K562 (cell line): ENCODE measurements at regions not wholly inside any gene's neighbourhood (a gene's known extent, or its start where the extent isn't known, plus 50 kb on each side); places are given as distances from the start of the nearest gene placed in this dataset.

ENCODE experiments used
- ATAC-seq: fragments of 200-7000 bp; cut with Tn5 transposase; 3 replicates; pipeline ENCODE4 v1.9.1; 2020; ENCODE audit warnings: moderate library complexity
- BruUV-seq: library from RNA; stranded (reverse); fragments of 400-500 nt; replicated peaks from 2 replicates; lab custom pipeline; 2021; lab: Mats Ljungman, UMichigan
- CTCF ChIA-PET: fragments of 300-600 bp; formaldehyde crosslinking; extraction: SDS; loops from one replicate; lab custom pipeline; 2021; ENCODE audit warnings: low intra/inter-chr PET ratio; lab: Yijun Ruan, JAX
- POLR2A ChIA-PET: fragments of 300-600, 350-650 bp; sonication (Branson Sonifier 250); formaldehyde crosslinking; extraction: SDS; loops from one replicate; lab custom pipeline; 2021; ENCODE audit warnings: antibody characterized with exemption, inconsistent platforms; lab: Yijun Ruan, JAX
- DNase-seq, 4 experiments: peaks; one replicate each; pipeline versions ENCODE4 v3.0.0 to v3.0.0-alpha.2; 2011 to 2018; ENCODE audit warnings: low spot score in 3 of 4, mixed read lengths in 3 of 4; ENCODE audit errors: extremely low read depth in 1 of 4
- FAIRE-seq: peaks from 2 replicates; lab custom pipeline; 2011; peaks lifted over from hg19 to GRCh38; lab: Jason Lieb, UNC
- H2AFZ ChIP-seq: 2 replicates; pipeline ENCODE4 v1.6.0; 2011; ENCODE audit warnings: low read depth, low read length, control low read depth, inconsistent platforms
- H3K27ac ChIP-seq: fragments of 200-600 bp; 3 replicates; pipeline ENCODE4 v1.8.0; 2011; ENCODE audit warnings: low read depth, mild to moderate bottlenecking, control low read depth, inconsistent platforms, low read length, moderate library complexity, mixed read lengths; ENCODE audit errors: extremely low read depth
- H3K27me3 ChIP-seq, 2 experiments: fragments of 300-600 bp in 1 of 2; 2 replicates in 1 of 2; 3 replicates in 1 of 2; pipeline versions ENCODE4 v1.6.0 to v1.8.0; 2011; ENCODE audit warnings: inconsistent platforms in 2 of 2, low read length in 2 of 2, mild to moderate bottlenecking in 1 of 2, mixed read lengths in 1 of 2, moderate library complexity in 1 of 2; ENCODE audit not compliant: control insufficient read depth in 2 of 2, insufficient read depth in 2 of 2
- H3K36me3 ChIP-seq: fragments of 300-600 bp; 3 replicates; pipeline ENCODE4 v1.8.0; 2011; ENCODE audit warnings: mild to moderate bottlenecking, low read length, inconsistent platforms; ENCODE audit not compliant: control insufficient read depth, insufficient read depth
- H3K4me1 ChIP-seq, 2 experiments: fragments of 200-600 bp in 1 of 2; replicated peaks in 1 of 2; 2 replicates in 1 of 2; 3 replicates in 1 of 2; pipeline versions ENCODE4 v1.5.1 to v1.8.0; 2011; ENCODE audit warnings: inconsistent platforms in 2 of 2, low read length in 2 of 2, mild to moderate bottlenecking in 1 of 2, mixed read lengths in 1 of 2, moderate library complexity in 1 of 2; ENCODE audit not compliant: control insufficient read depth in 2 of 2, insufficient read depth in 2 of 2
- H3K4me2 ChIP-seq: 2 replicates; pipeline ENCODE4 v1.6.1; 2011; ENCODE audit warnings: low read length, control low read depth, inconsistent platforms, mixed read lengths; ENCODE audit not compliant: insufficient read depth
- H3K4me3 ChIP-seq: fragments of 200-600 bp; sonication (generic), shearing (Covaris generic); 2 replicates; pipeline ENCODE4 v1.5.1; 2016; ENCODE audit warnings: control low read depth, inconsistent platforms
- H3K79me2 ChIP-seq: fragments of 200-600 bp; 3 replicates; pipeline ENCODE4 v1.8.0; 2011; ENCODE audit warnings: low read length, inconsistent platforms; ENCODE audit not compliant: control insufficient read depth, insufficient read depth
- H3K9ac ChIP-seq, 2 experiments: 2 replicates each; pipeline versions ENCODE4 v1.6.0 to v1.6.1; 2011; ENCODE audit warnings: low read depth in 2 of 2, low read length in 2 of 2, control low read depth in 1 of 2, inconsistent platforms in 1 of 2, mild to moderate bottlenecking in 1 of 2, mixed read lengths in 1 of 2; ENCODE audit not compliant: insufficient read depth in 1 of 2
- H3K9me1 ChIP-seq: one replicate; pipeline ENCODE4 v1.6.0; 2011; ENCODE audit warnings: inconsistent platforms, mild to moderate bottlenecking, low read length, moderate library complexity; ENCODE audit not compliant: control insufficient read depth, insufficient read depth
- H3K9me3 ChIP-seq: replicated peaks from 2 replicates; pipeline ENCODE4 v1.5.1; 2011; ENCODE audit warnings: low read depth, low read length, inconsistent platforms; ENCODE audit not compliant: control insufficient read depth, insufficient read depth
- H4K20me1 ChIP-seq: replicated peaks from 2 replicates; pipeline ENCODE4 v1.6.1; 2011; ENCODE audit warnings: low read length, inconsistent platforms, mixed read lengths; ENCODE audit not compliant: control insufficient read depth, insufficient read depth
- ARID1B ChIP-seq: fragments of 450-650 bp; IDR thresholded peaks from 2 replicates; pipeline ENCODE4 v1.6.1; 2016; ENCODE audit warnings: antibody characterized with exemption, mild to moderate bottlenecking, inconsistent platforms
- ATF1 ChIP-seq, 2 experiments: fragments of 450-650 bp in 1 of 2; IDR thresholded peaks; 2 replicates each; pipeline ENCODE4 v1.6.1; 2016; ENCODE audit warnings: missing compliant biosample characterization in 1 of 2, missing genetic modification characterization in 1 of 2
- CBFA2T3 ChIP-seq: fragments of 450-650 bp; IDR thresholded peaks from 2 replicates; pipeline ENCODE4 v1.6.1; 2017
- CBX5 ChIP-seq: IDR thresholded peaks from 2 replicates; pipeline ENCODE4 v1.6.1; 2014; ENCODE audit warnings: low read depth, borderline replicate concordance
- CHD1 ChIP-seq: fragments of 200-600 bp; sonication (generic); IDR thresholded peaks from one replicate; pipeline ENCODE4 v1.6.1; 2012; ENCODE audit warnings: mild to moderate bottlenecking, moderate library complexity, low read length, inconsistent platforms
- EHMT2 ChIP-seq: fragments of 450-650 bp; IDR thresholded peaks from 2 replicates; pipeline ENCODE4 v1.6.1; 2018; ENCODE audit warnings: antibody characterized with exemption
- FOXK2 ChIP-seq, 2 experiments: fragments of 450-650 bp; IDR thresholded peaks in 1 of 2; conservative IDR thresholded peaks in 1 of 2; 2 replicates each; pipeline ENCODE4 v1.6.1; 2016; ENCODE audit warnings: low read depth in 2 of 2, mild to moderate bottlenecking in 1 of 2
- MEIS2 ChIP-seq: fragments of 450-650 bp; IDR thresholded peaks from 2 replicates; pipeline ENCODE4 v1.6.1; 2014; ENCODE audit warnings: mild to moderate bottlenecking; ENCODE audit not compliant: partially characterized antibody
- MXI1 ChIP-seq: IDR thresholded peaks from 2 replicates; pipeline ENCODE4 v1.6.1; 2011; ENCODE audit warnings: low read depth, mild to moderate bottlenecking, improper control_type of control experiment, low read length
- POLR2B ChIP-seq: fragments of 450-650 bp; IDR thresholded peaks from 2 replicates; pipeline ENCODE4 v1.6.1; 2018; ENCODE audit warnings: low read depth; ENCODE audit not compliant: partially characterized antibody
- SIN3B ChIP-seq: fragments of 450-650 bp; IDR thresholded peaks from 2 replicates; pipeline ENCODE4 v1.6.1; 2017; ENCODE audit warnings: low read depth, mild to moderate bottlenecking, moderate library complexity
- SP1 ChIP-seq: sonication (generic); formaldehyde crosslinking; IDR thresholded peaks from 2 replicates; pipeline ENCODE4 v1.8.1; 2022; ENCODE audit warnings: mild to moderate bottlenecking, missing genetic modification reagents
- SRSF7 ChIP-seq: fragments of 200-400 bp; formaldehyde crosslinking; optimal IDR thresholded peaks from 2 replicates; pipeline ENCODE3; 2017; ENCODE audit warnings: mild to moderate bottlenecking, low read depth, low read length
- TAF15 ChIP-seq: fragments of 200-400 bp; formaldehyde crosslinking; IDR thresholded peaks from 2 replicates; pipeline ENCODE4 v1.6.1; 2017; ENCODE audit warnings: mild to moderate bottlenecking, low read depth, low read length, moderate library complexity
- TCF3 ChIP-seq: sonication (generic); formaldehyde crosslinking; IDR thresholded peaks from 2 replicates; pipeline ENCODE4 v1.4.0; 2020; ENCODE audit warnings: mild to moderate bottlenecking, missing genetic modification reagents
- TEAD1 ChIP-seq, 2 experiments: fragments of 450-650 bp in 1 of 2; sonication (generic) in 1 of 2; formaldehyde crosslinking; IDR thresholded peaks; 2 replicates each; pipeline versions ENCODE4 v1.4.0 to v1.8.0; 2020 to 2022; ENCODE audit warnings: mild to moderate bottlenecking in 2 of 2, missing genetic modification reagents in 1 of 2
- ZBTB1 ChIP-seq: sonication (generic); formaldehyde crosslinking; IDR thresholded peaks from 2 replicates; pipeline ENCODE4 v1.8.1; 2023; ENCODE audit warnings: missing genetic modification reagents, low read depth, mild to moderate bottlenecking, borderline replicate concordance
- ZKSCAN1 ChIP-seq: fragments of 150-350 bp; IDR thresholded peaks from 2 replicates; pipeline ENCODE4 v1.6.1; 2016; ENCODE audit warnings: low read depth, low read length
- ZNF121 ChIP-seq: sonication (generic); formaldehyde crosslinking; conservative IDR thresholded peaks from 2 replicates; pipeline ENCODE4 v1.8.0; 2022; ENCODE audit warnings: missing genetic modification reagents
- ZNF449 ChIP-seq: fragments of 250-450 bp; sonication (Bioruptor Pico); IDR thresholded peaks from 2 replicates; pipeline ENCODE4 v1.8.0; 2022; ENCODE audit warnings: moderate library complexity, mild to moderate bottlenecking, inconsistent platforms
- WGBS: fragments of 100-300 bp; shearing (Covaris generic); methylation state at CpG from one replicate; pipeline ENCODE4 v1.1.6; 2016; ENCODE audit warnings: low coverage, mixed read lengths; ENCODE audit not compliant: insufficient coverage; ENCODE audit errors: missing lambda C conversion rate; 5-methylcytosine and 5-hydroxymethylcytosine counted together
- in situ Hi-C: fragments of 300-500 bp; cut with MboI; formaldehyde crosslinking; loops from 4 replicates; pipeline ENCODE4 v1.15.0; 2018; ENCODE audit warnings: inconsistent platforms, mixed read lengths
- intact Hi-C: fragments of 100-400 bp; cut with micrococcal nuclease; formaldehyde crosslinking; loops from 2 replicates; pipeline ENCODE4 v1.14.2; 2022
- TF ChIP-seq, protein P1 (sequence below): fragments of 450-650 bp; formaldehyde crosslinking; IDR thresholded peaks from 2 replicates; pipeline ENCODE4 v1.4.0; 2020; ENCODE audit warnings: mild to moderate bottlenecking, moderate library complexity

DNA sequence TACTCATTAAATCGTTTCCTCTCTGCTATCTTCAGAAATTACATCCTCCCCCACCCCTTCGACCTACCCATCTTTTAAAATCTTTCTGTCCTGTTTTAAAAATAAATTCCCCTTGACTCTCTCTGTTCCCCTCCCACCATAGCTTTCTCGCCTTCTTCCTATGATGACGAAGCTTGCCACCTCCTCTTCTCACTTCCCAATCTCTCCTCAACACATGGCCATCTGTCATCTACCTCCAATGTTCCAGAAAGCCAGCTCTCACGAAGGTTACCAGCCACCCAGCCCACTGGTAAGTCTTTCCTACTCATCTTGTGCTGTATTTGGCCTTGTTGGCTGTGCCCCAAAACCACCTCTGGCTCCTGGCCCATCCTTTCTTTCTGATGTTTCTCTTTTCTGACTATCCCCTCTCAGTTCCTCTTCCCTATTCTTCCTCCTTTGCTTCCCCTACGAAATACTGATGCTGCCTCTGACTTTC is 346.3 kb downstream of the ENC1 start:
- BruUV-seq = no TSS peak
- H3K4me2 ChIP-seq = no peak overlapping the region
- TF ChIP-seq POLR2B (no peak), FOXK2 (conservative IDR thresholded peaks at IDR 0.05 in 1 of 2, IDR thresholded peaks at IDR 0.05 in 1 of 2; ENCODE audit: low read depth in 2 of 2) (no peak), ZNF121 (CRISPR knock-in tag) (no peak), TCF3 (CRISPR knock-in tag) (peak; percentile 82), MXI1 (no peak), ATF1 (CRISPR knock-in tag; IDR thresholded peaks at IDR 0.05) (no peak), ATF1 (tag; IDR thresholded peaks at IDR 0.05) (no peak), ZBTB1 (CRISPR knock-in tag) (no peak), ZKSCAN1 (no peak), SRSF7 (no peak), SIN3B (no peak), CBFA2T3 (0 out of 2 replicates have a peak, but pooled peaks have one; percentile 38), CBX5 (no peak), SP1 (CRISPR knock-in tag) (no peak), EHMT2 (no peak), TEAD1 (CRISPR knock-in tag; IDR thresholded peaks at IDR 0.05) (no peak), CHD1 (no peak), TAF15 (no peak), ZNF449 (no peak), ARID1B (peak; percentile 56), MEIS2 (peak; percentile 65)
- TF ChIP-seq, protein P1, sequence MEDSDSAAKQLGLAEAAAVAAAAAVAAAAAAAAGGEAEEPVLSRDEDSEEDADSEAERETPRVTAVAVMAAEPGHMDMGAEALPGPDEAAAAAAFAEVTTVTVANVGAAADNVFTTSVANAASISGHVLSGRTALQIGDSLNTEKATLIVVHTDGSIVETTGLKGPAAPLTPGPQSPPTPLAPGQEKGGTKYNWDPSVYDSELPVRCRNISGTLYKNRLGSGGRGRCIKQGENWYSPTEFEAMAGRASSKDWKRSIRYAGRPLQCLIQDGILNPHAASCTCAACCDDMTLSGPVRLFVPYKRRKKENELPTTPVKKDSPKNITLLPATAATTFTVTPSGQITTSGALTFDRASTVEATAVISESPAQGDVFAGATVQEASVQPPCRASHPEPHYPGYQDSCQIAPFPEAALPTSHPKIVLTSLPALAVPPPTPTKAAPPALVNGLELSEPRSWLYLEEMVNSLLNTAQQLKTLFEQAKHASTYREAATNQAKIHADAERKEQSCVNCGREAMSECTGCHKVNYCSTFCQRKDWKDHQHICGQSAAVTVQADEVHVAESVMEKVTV (CRISPR knock-in tag) = no peak

More for the DNA sequence above, 346.3 kb downstream of the ENC1 start:
- 0% methylated on average over 6 of the region's 6 CpGs for WGBS
- POLR2A ChIA-PET = interaction anchor here (0.6 to 0.8 kb wide), 3 partner anchors 10 to 50 kb away, joined by 3 read pairs; no protein-coding TSS in a partner anchor
- Histone ChIP-seq H4K20me1 (no peaks in the 10 kb centered on the region), H3K9me1 (no peaks in the 10 kb centered on the region), H3K27ac (no peak overlapping the region), H3K27me3 (no peaks in the 10 kb centered on the region; a peak in 1 of 5 replicates), H3K4me3 (no peak overlapping the region), H3K9ac (no peak overlapping the region), H3K79me2 (no peaks in the 10 kb centered on the region), H3K4me1 (no peaks in the 10 kb centered on the region), H2AFZ (no peak overlapping the region), H3K36me3 (no peaks in the 10 kb centered on the region), H3K9me3 (no peaks in the 10 kb centered on the region)
- peak in 2 of 4 experiments; percentile 7 to 24 for DNase-seq
- CTCF ChIA-PET = no interaction called here
- intact Hi-C loops = no loop called here
- no peak for ATAC-seq
- FAIRE-seq = no peak
- in situ Hi-C loops = no loop called here
